H9 (cell line): ENCODE measurements at regions not wholly inside any gene's neighbourhood (a gene's known extent, or its start where the extent isn't known, plus 50 kb on each side); places are given as distances from the start of the nearest gene placed in this dataset.
A peak's percentile ranks its signal among the peaks of the same experiment; 100 is the strongest.

Source experiments
- DNase-seq: peaks from one replicate; pipeline ENCODE4 v3.0.0-alpha.2; 2017
- H2AFZ ChIP-seq: one replicate; pipeline ENCODE4 v1.6.1; 2013; ENCODE audit warnings: mild to moderate bottlenecking, low read length, control low read depth, moderate library complexity
- H2AK5ac ChIP-seq: 2 replicates; pipeline ENCODE4 v1.6.1; 2013; ENCODE audit warnings: low read length, control low read depth, mixed read lengths; ENCODE audit not compliant: insufficient read length
- H2BK120ac ChIP-seq: one replicate; pipeline ENCODE4 v1.6.1; 2013; ENCODE audit warnings: low read depth, mild to moderate bottlenecking, low read length, control low read depth, inconsistent platforms; ENCODE audit not compliant: poor library complexity, severe bottlenecking
- H2BK12ac ChIP-seq: 2 replicates; pipeline ENCODE4 v1.6.1; 2013; ENCODE audit warnings: low read length, control low read depth, mixed read lengths, low read depth; ENCODE audit not compliant: insufficient read length
- H2BK15ac ChIP-seq: 2 replicates; pipeline ENCODE4 v1.6.1; 2013; ENCODE audit warnings: low read depth, low read length, control low read depth
- H2BK20ac ChIP-seq: one replicate; pipeline ENCODE4 v1.6.1; 2013; ENCODE audit warnings: low read depth, mild to moderate bottlenecking, low read length, control low read depth, inconsistent platforms; ENCODE audit not compliant: poor library complexity, severe bottlenecking
- H2BK5ac ChIP-seq: 2 replicates; pipeline ENCODE4 v1.6.1; 2013; ENCODE audit warnings: low read length, control low read depth, mixed read lengths; ENCODE audit not compliant: insufficient read length
- H3K14ac ChIP-seq: 2 replicates; pipeline ENCODE4 v1.6.1; 2013; ENCODE audit warnings: low read length, control low read depth; ENCODE audit not compliant: insufficient read depth
- H3K18ac ChIP-seq: 2 replicates; pipeline ENCODE4 v1.6.1; 2013; ENCODE audit warnings: low read depth, mild to moderate bottlenecking, mixed read lengths, low read length, control low read depth; ENCODE audit not compliant: insufficient read length
- H3K23ac ChIP-seq: 2 replicates; pipeline ENCODE4 v1.6.1; 2013; ENCODE audit warnings: low read length, control low read depth, mixed read lengths, low read depth; ENCODE audit not compliant: insufficient read length
- H3K23me2 ChIP-seq: 2 replicates; pipeline ENCODE4 v1.6.1; 2013; ENCODE audit warnings: low read depth, mild to moderate bottlenecking, mixed read lengths, low read length, control low read depth; ENCODE audit not compliant: insufficient read length, poor library complexity, severe bottlenecking
- H3K27ac ChIP-seq: 2 replicates; pipeline ENCODE4 v1.5.1; 2013; ENCODE audit warnings: low read length, control low read depth, mixed read lengths, low read depth; ENCODE audit not compliant: insufficient read length
- H3K27me3 ChIP-seq: 2 replicates; pipeline ENCODE4 v1.6.1; 2013; ENCODE audit warnings: low read length, control low read depth, inconsistent platforms; ENCODE audit not compliant: insufficient read depth
- H3K4ac ChIP-seq: 2 replicates; pipeline ENCODE4 v1.6.1; 2013; ENCODE audit warnings: low read depth, mild to moderate bottlenecking, control low read depth, inconsistent platforms, low read length, moderate library complexity
- H3K4me1 ChIP-seq: 2 replicates; pipeline ENCODE4 v1.6.1; 2013; ENCODE audit warnings: low read length, control low read depth, inconsistent platforms; ENCODE audit not compliant: insufficient read depth
- H3K4me2 ChIP-seq: 2 replicates; pipeline ENCODE4 v1.6.1; 2013; ENCODE audit warnings: low read length, control low read depth, mixed read lengths; ENCODE audit not compliant: insufficient read length, insufficient read depth
- H3K56ac ChIP-seq: 2 replicates; pipeline ENCODE4 v1.6.1; 2013; ENCODE audit warnings: low read depth, mild to moderate bottlenecking, mixed read lengths, low read length, control low read depth; ENCODE audit not compliant: insufficient read length
- H3K79me1 ChIP-seq: 2 replicates; pipeline ENCODE4 v1.6.1; 2013; ENCODE audit warnings: low read depth, mild to moderate bottlenecking, moderate library complexity, low read length, control low read depth, inconsistent platforms; ENCODE audit not compliant: insufficient read depth, poor library complexity, severe bottlenecking
- H3K79me2 ChIP-seq: 2 replicates; pipeline ENCODE4 v1.6.1; 2013; ENCODE audit warnings: low read length, control low read depth, inconsistent platforms; ENCODE audit not compliant: insufficient read depth
- H3K9ac ChIP-seq: 2 replicates; pipeline ENCODE4 v1.6.1; 2013; ENCODE audit warnings: low read length, control low read depth, mixed read lengths; ENCODE audit not compliant: insufficient read length; ENCODE audit errors: extremely low read depth
- H3K9me3 ChIP-seq: one replicate; pipeline ENCODE4 v1.6.1; 2013; ENCODE audit warnings: low read depth, low read length, inconsistent platforms; ENCODE audit not compliant: control insufficient read depth
- H3T11ph ChIP-seq: one replicate; pipeline ENCODE4 v1.6.1; 2013; ENCODE audit warnings: mild to moderate bottlenecking, low read length, control low read depth, inconsistent platforms
- H4K20me1 ChIP-seq: one replicate; pipeline ENCODE4 v1.6.1; 2013; ENCODE audit not compliant: control insufficient read depth, insufficient read length, insufficient read depth
- H4K5ac ChIP-seq: 2 replicates; pipeline ENCODE4 v1.6.1; 2013; ENCODE audit warnings: low read depth, mild to moderate bottlenecking, mixed read lengths, low read length, control low read depth; ENCODE audit not compliant: insufficient read length
- H4K8ac ChIP-seq: replicated peaks from 2 replicates; pipeline ENCODE4 v1.6.1; 2013; ENCODE audit warnings: low read length, control low read depth, mixed read lengths, low read depth; ENCODE audit not compliant: insufficient read length
- H4K91ac ChIP-seq: 2 replicates; pipeline ENCODE4 v1.6.1; 2013; ENCODE audit warnings: low read depth, mild to moderate bottlenecking, moderate library complexity, mixed read lengths, low read length, control low read depth; ENCODE audit not compliant: insufficient read length
- H3K27ac Mint-ChIP-seq, 3 experiments: 2 replicates in 2 of 3; 3 replicates in 1 of 3; pipeline ENCODE4 v1.8.0; 2020 to 2021; ENCODE audit warnings: mixed read lengths in 3 of 3, mild to moderate bottlenecking in 1 of 3, moderate library complexity in 1 of 3
- H3K27me3 Mint-ChIP-seq: 2 replicates; pipeline ENCODE4 v1.8.0; 2021; ENCODE audit warnings: low read depth, mild to moderate bottlenecking, moderate library complexity, mixed read lengths
- H3K36me3 Mint-ChIP-seq, 3 experiments: 2 replicates in 2 of 3; 3 replicates in 1 of 3; pipeline ENCODE4 v1.8.0; 2020 to 2021; ENCODE audit warnings: low read depth in 3 of 3, mixed read lengths in 3 of 3; ENCODE audit not compliant: insufficient read depth in 1 of 3
- H3K4me1 Mint-ChIP-seq, 2 experiments: 2 replicates each; pipeline ENCODE4 v1.8.0; 2020; ENCODE audit warnings: mixed read lengths in 2 of 2
- H3K4me3 Mint-ChIP-seq, 2 experiments: 2 replicates in 1 of 2; 3 replicates in 1 of 2; pipeline ENCODE4 v1.8.0; 2020 to 2021; ENCODE audit warnings: mild to moderate bottlenecking in 2 of 2, mixed read lengths in 2 of 2, moderate library complexity in 1 of 2
- H3K9me3 Mint-ChIP-seq, 2 experiments: 2 replicates in 1 of 2; 3 replicates in 1 of 2; pipeline ENCODE4 v1.8.0; 2020; ENCODE audit warnings: mild to moderate bottlenecking in 2 of 2, mixed read lengths in 2 of 2, moderate library complexity in 1 of 2
- CTCF ChIP-seq: fragments of 200-600 bp; sonication (generic); conservative IDR thresholded peaks from 3 replicates; pipeline ENCODE4 v1.8.0; 2021; ENCODE audit warnings: antibody characterized with exemption, mild to moderate bottlenecking
- WGBS: extraction: QIAGEN DNeasy Blood & Tissue Kit; methylation state at CpG from one replicate; pipeline ENCODE4 v1.1.7; 2013; ENCODE audit warnings: missing lambda C conversion rate, low lambda C conversion rate, mixed read lengths; ENCODE audit not compliant: insufficient read length; ENCODE audit errors: extremely low coverage; 5-methylcytosine and 5-hydroxymethylcytosine counted together

GRCh38 chr2:200056105-200056504 lies 100.7 kb downstream of the MAIP1 start:
- no peaks in the 10 kb centered on the region for H3K79me2 ChIP-seq
- no peak overlapping the region for H3K14ac ChIP-seq
- H4K8ac ChIP-seq = no peak overlapping the region
- H2AK5ac ChIP-seq = no peak overlapping the region
- H3K23me2 ChIP-seq = no peaks in the 10 kb centered on the region
- H2BK5ac ChIP-seq = no peak overlapping the region
- no peak overlapping the region for H2BK15ac ChIP-seq
- no peak overlapping the region for H3K18ac ChIP-seq
- no peak overlapping the region for H3T11ph ChIP-seq
- H4K5ac ChIP-seq = no peak overlapping the region
- H3K27me3 ChIP-seq = no peaks in the 10 kb centered on the region
- no peak for TF ChIP-seq CTCF
- H3K27ac ChIP-seq = no peak overlapping the region
- no peak overlapping the region for H3K4ac ChIP-seq
- H3K27me3 Mint-ChIP-seq = no peaks in the 10 kb centered on the region
- H3K4me1 ChIP-seq = no peaks in the 10 kb centered on the region
- no peaks in the 10 kb centered on the region for H3K79me1 ChIP-seq
- peaks cover 12 to 32% of the 10 kb centered on the region in 2 experiments; a peak in 3 of 4 replicates for H3K4me1 Mint-ChIP-seq
- H2BK20ac ChIP-seq = no peak overlapping the region
- H2AFZ ChIP-seq = no peak overlapping the region
- H4K20me1 ChIP-seq = no peaks in the 10 kb centered on the region
- H2BK12ac ChIP-seq = no peak overlapping the region
- H3K9me3 Mint-ChIP-seq = peaks cover 26 to 30% of the 10 kb centered on the region in 2 experiments
- no CpG with 5 or more reads among the region's 3 CpGs for WGBS
- no peak overlapping the region for H3K4me3 Mint-ChIP-seq
- no peak overlapping the region for H3K4me2 ChIP-seq
- H3K36me3 Mint-ChIP-seq = peaks cover 14 to 38% (median 20%) of the 10 kb centered on the region in 3 experiments
- H2BK120ac ChIP-seq = no peak overlapping the region
- no peak overlapping the region for H3K9ac ChIP-seq
- H3K9me3 ChIP-seq = no peaks in the 10 kb centered on the region
- peak overlapping the region in 1 of 3 experiments; percentile 54; a peak in 1 of 7 replicates for H3K27ac Mint-ChIP-seq
- no peak overlapping the region for H3K56ac ChIP-seq
- DNase-seq = no peak
- H4K91ac ChIP-seq = no peak overlapping the region
- H3K23ac ChIP-seq = no peak overlapping the region
